H9 (cell line): ENCODE measurements at regions not wholly inside any gene's neighbourhood (a gene's known extent, or its start where the extent isn't known, plus 50 kb on each side); places are given as distances from the start of the nearest gene placed in this dataset.

ENCODE experiments used
- DNase-seq: peaks from one replicate; pipeline ENCODE4 v3.0.0-alpha.2; 2017
- H2AFZ ChIP-seq: one replicate; pipeline ENCODE4 v1.6.1; 2013; ENCODE audit warnings: mild to moderate bottlenecking, low read length, control low read depth, moderate library complexity
- H2AK5ac ChIP-seq: 2 replicates; pipeline ENCODE4 v1.6.1; 2013; ENCODE audit warnings: low read length, control low read depth, mixed read lengths; ENCODE audit not compliant: insufficient read length
- H2BK120ac ChIP-seq: one replicate; pipeline ENCODE4 v1.6.1; 2013; ENCODE audit warnings: low read depth, mild to moderate bottlenecking, low read length, control low read depth, inconsistent platforms; ENCODE audit not compliant: poor library complexity, severe bottlenecking
- H2BK12ac ChIP-seq: 2 replicates; pipeline ENCODE4 v1.6.1; 2013; ENCODE audit warnings: low read length, control low read depth, mixed read lengths, low read depth; ENCODE audit not compliant: insufficient read length
- H2BK15ac ChIP-seq: 2 replicates; pipeline ENCODE4 v1.6.1; 2013; ENCODE audit warnings: low read depth, low read length, control low read depth
- H2BK20ac ChIP-seq: one replicate; pipeline ENCODE4 v1.6.1; 2013; ENCODE audit warnings: low read depth, mild to moderate bottlenecking, low read length, control low read depth, inconsistent platforms; ENCODE audit not compliant: poor library complexity, severe bottlenecking
- H2BK5ac ChIP-seq: 2 replicates; pipeline ENCODE4 v1.6.1; 2013; ENCODE audit warnings: low read length, control low read depth, mixed read lengths; ENCODE audit not compliant: insufficient read length
- H3K14ac ChIP-seq: 2 replicates; pipeline ENCODE4 v1.6.1; 2013; ENCODE audit warnings: low read length, control low read depth; ENCODE audit not compliant: insufficient read depth
- H3K18ac ChIP-seq: 2 replicates; pipeline ENCODE4 v1.6.1; 2013; ENCODE audit warnings: low read depth, mild to moderate bottlenecking, mixed read lengths, low read length, control low read depth; ENCODE audit not compliant: insufficient read length
- H3K23ac ChIP-seq: 2 replicates; pipeline ENCODE4 v1.6.1; 2013; ENCODE audit warnings: low read length, control low read depth, mixed read lengths, low read depth; ENCODE audit not compliant: insufficient read length
- H3K23me2 ChIP-seq: 2 replicates; pipeline ENCODE4 v1.6.1; 2013; ENCODE audit warnings: low read depth, mild to moderate bottlenecking, mixed read lengths, low read length, control low read depth; ENCODE audit not compliant: insufficient read length, poor library complexity, severe bottlenecking
- H3K27ac ChIP-seq: 2 replicates; pipeline ENCODE4 v1.5.1; 2013; ENCODE audit warnings: low read length, control low read depth, mixed read lengths, low read depth; ENCODE audit not compliant: insufficient read length
- H3K27me3 ChIP-seq: 2 replicates; pipeline ENCODE4 v1.6.1; 2013; ENCODE audit warnings: low read length, control low read depth, inconsistent platforms; ENCODE audit not compliant: insufficient read depth
- H3K4ac ChIP-seq: 2 replicates; pipeline ENCODE4 v1.6.1; 2013; ENCODE audit warnings: low read depth, mild to moderate bottlenecking, control low read depth, inconsistent platforms, low read length, moderate library complexity
- H3K4me1 ChIP-seq: 2 replicates; pipeline ENCODE4 v1.6.1; 2013; ENCODE audit warnings: low read length, control low read depth, inconsistent platforms; ENCODE audit not compliant: insufficient read depth
- H3K4me2 ChIP-seq: 2 replicates; pipeline ENCODE4 v1.6.1; 2013; ENCODE audit warnings: low read length, control low read depth, mixed read lengths; ENCODE audit not compliant: insufficient read length, insufficient read depth
- H3K56ac ChIP-seq: 2 replicates; pipeline ENCODE4 v1.6.1; 2013; ENCODE audit warnings: low read depth, mild to moderate bottlenecking, mixed read lengths, low read length, control low read depth; ENCODE audit not compliant: insufficient read length
- H3K79me1 ChIP-seq: 2 replicates; pipeline ENCODE4 v1.6.1; 2013; ENCODE audit warnings: low read depth, mild to moderate bottlenecking, moderate library complexity, low read length, control low read depth, inconsistent platforms; ENCODE audit not compliant: insufficient read depth, poor library complexity, severe bottlenecking
- H3K79me2 ChIP-seq: 2 replicates; pipeline ENCODE4 v1.6.1; 2013; ENCODE audit warnings: low read length, control low read depth, inconsistent platforms; ENCODE audit not compliant: insufficient read depth
- H3K9ac ChIP-seq: 2 replicates; pipeline ENCODE4 v1.6.1; 2013; ENCODE audit warnings: low read length, control low read depth, mixed read lengths; ENCODE audit not compliant: insufficient read length; ENCODE audit errors: extremely low read depth
- H3K9me3 ChIP-seq: one replicate; pipeline ENCODE4 v1.6.1; 2013; ENCODE audit warnings: low read depth, low read length, inconsistent platforms; ENCODE audit not compliant: control insufficient read depth
- H3T11ph ChIP-seq: one replicate; pipeline ENCODE4 v1.6.1; 2013; ENCODE audit warnings: mild to moderate bottlenecking, low read length, control low read depth, inconsistent platforms
- H4K20me1 ChIP-seq: one replicate; pipeline ENCODE4 v1.6.1; 2013; ENCODE audit not compliant: control insufficient read depth, insufficient read length, insufficient read depth
- H4K5ac ChIP-seq: 2 replicates; pipeline ENCODE4 v1.6.1; 2013; ENCODE audit warnings: low read depth, mild to moderate bottlenecking, mixed read lengths, low read length, control low read depth; ENCODE audit not compliant: insufficient read length
- H4K8ac ChIP-seq: replicated peaks from 2 replicates; pipeline ENCODE4 v1.6.1; 2013; ENCODE audit warnings: low read length, control low read depth, mixed read lengths, low read depth; ENCODE audit not compliant: insufficient read length
- H4K91ac ChIP-seq: 2 replicates; pipeline ENCODE4 v1.6.1; 2013; ENCODE audit warnings: low read depth, mild to moderate bottlenecking, moderate library complexity, mixed read lengths, low read length, control low read depth; ENCODE audit not compliant: insufficient read length
- H3K27ac Mint-ChIP-seq, 3 experiments: 2 replicates in 2 of 3; 3 replicates in 1 of 3; pipeline ENCODE4 v1.8.0; 2020 to 2021; ENCODE audit warnings: mixed read lengths in 3 of 3, mild to moderate bottlenecking in 1 of 3, moderate library complexity in 1 of 3
- H3K27me3 Mint-ChIP-seq: 2 replicates; pipeline ENCODE4 v1.8.0; 2021; ENCODE audit warnings: low read depth, mild to moderate bottlenecking, moderate library complexity, mixed read lengths
- H3K36me3 Mint-ChIP-seq, 3 experiments: 2 replicates in 2 of 3; 3 replicates in 1 of 3; pipeline ENCODE4 v1.8.0; 2020 to 2021; ENCODE audit warnings: low read depth in 3 of 3, mixed read lengths in 3 of 3; ENCODE audit not compliant: insufficient read depth in 1 of 3
- H3K4me1 Mint-ChIP-seq, 2 experiments: 2 replicates each; pipeline ENCODE4 v1.8.0; 2020; ENCODE audit warnings: mixed read lengths in 2 of 2
- H3K4me3 Mint-ChIP-seq, 2 experiments: 2 replicates in 1 of 2; 3 replicates in 1 of 2; pipeline ENCODE4 v1.8.0; 2020 to 2021; ENCODE audit warnings: mild to moderate bottlenecking in 2 of 2, mixed read lengths in 2 of 2, moderate library complexity in 1 of 2
- H3K9me3 Mint-ChIP-seq, 2 experiments: 2 replicates in 1 of 2; 3 replicates in 1 of 2; pipeline ENCODE4 v1.8.0; 2020; ENCODE audit warnings: mild to moderate bottlenecking in 2 of 2, mixed read lengths in 2 of 2, moderate library complexity in 1 of 2
- WGBS: extraction: QIAGEN DNeasy Blood & Tissue Kit; methylation state at CpG from one replicate; pipeline ENCODE4 v1.1.7; 2013; ENCODE audit warnings: missing lambda C conversion rate, low lambda C conversion rate, mixed read lengths; ENCODE audit not compliant: insufficient read length; ENCODE audit errors: extremely low coverage; 5-methylcytosine and 5-hydroxymethylcytosine counted together
- TF ChIP-seq, protein P1 (sequence below): fragments of 200-600 bp; sonication (generic); conservative IDR thresholded peaks from 3 replicates; pipeline ENCODE4 v1.8.0; 2021; ENCODE audit warnings: antibody characterized with exemption, mild to moderate bottlenecking

DNA sequence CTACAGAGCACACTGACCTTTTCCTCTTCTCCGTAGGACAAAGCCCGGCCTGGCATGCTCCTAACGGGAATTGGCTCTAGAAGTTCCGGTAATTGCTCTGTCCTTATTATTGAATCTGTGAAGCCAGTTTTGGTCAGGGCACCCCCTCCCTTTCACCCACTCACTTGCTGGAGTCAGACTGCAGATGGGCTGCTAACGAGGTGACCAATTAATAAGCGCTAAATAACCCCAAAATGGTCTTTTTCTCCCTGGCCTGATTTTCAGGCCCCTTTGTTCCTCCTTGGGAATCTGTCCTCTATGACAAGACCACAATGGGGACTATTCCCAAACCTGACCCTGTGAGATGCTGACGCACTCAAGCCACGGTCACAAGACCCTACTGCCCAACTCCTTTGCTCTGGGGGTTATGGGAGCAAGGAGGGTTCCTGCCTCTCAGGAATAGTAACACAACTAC, 610.0 kb upstream of the CADM1 start:
- H3K27ac ChIP-seq: no peak overlapping the region
- no peak overlapping the region for H2BK120ac ChIP-seq
- H2BK15ac ChIP-seq: no peak overlapping the region
- no peaks in the 10 kb centered on the region for H3K23me2 ChIP-seq
- Mint-ChIP-seq H3K27me3 (peaks cover 75% of the 10 kb centered on the region), H3K36me3 (peaks cover 0 to 8% (median 6%) of the 10 kb centered on the region in 3 experiments; a peak in 4 of 7 replicates), H3K4me3 (no peak overlapping the region), H3K4me1 (peaks cover 7 to 10% of the 10 kb centered on the region in 2 experiments), H3K27ac (no peak overlapping the region; a peak in 1 of 7 replicates), H3K9me3 (peaks cover 3% of the 10 kb centered on the region in 2 experiments; a peak in 3 of 5 replicates)
- no peak overlapping the region for H2BK20ac ChIP-seq
- no peaks in the 10 kb centered on the region for H3K79me1 ChIP-seq
- no peak overlapping the region for H3K56ac ChIP-seq
- no peak overlapping the region for H2AK5ac ChIP-seq
- TF ChIP-seq, protein P1, sequence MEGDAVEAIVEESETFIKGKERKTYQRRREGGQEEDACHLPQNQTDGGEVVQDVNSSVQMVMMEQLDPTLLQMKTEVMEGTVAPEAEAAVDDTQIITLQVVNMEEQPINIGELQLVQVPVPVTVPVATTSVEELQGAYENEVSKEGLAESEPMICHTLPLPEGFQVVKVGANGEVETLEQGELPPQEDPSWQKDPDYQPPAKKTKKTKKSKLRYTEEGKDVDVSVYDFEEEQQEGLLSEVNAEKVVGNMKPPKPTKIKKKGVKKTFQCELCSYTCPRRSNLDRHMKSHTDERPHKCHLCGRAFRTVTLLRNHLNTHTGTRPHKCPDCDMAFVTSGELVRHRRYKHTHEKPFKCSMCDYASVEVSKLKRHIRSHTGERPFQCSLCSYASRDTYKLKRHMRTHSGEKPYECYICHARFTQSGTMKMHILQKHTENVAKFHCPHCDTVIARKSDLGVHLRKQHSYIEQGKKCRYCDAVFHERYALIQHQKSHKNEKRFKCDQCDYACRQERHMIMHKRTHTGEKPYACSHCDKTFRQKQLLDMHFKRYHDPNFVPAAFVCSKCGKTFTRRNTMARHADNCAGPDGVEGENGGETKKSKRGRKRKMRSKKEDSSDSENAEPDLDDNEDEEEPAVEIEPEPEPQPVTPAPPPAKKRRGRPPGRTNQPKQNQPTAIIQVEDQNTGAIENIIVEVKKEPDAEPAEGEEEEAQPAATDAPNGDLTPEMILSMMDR: no peak
- no peaks in the 10 kb centered on the region for H3K79me2 ChIP-seq
- no peak overlapping the region for H3K9ac ChIP-seq
- no peak overlapping the region for H3K4ac ChIP-seq
- H3K18ac ChIP-seq: no peak overlapping the region
- no peaks in the 10 kb centered on the region for H4K20me1 ChIP-seq
- H3K23ac ChIP-seq: no peak overlapping the region
- H3K4me1 ChIP-seq: no peaks in the 10 kb centered on the region
- H3K9me3 ChIP-seq: no peaks in the 10 kb centered on the region
- no CpG with 5 or more reads among the region's 8 CpGs for WGBS
- no peak overlapping the region for H2AFZ ChIP-seq
- no peak overlapping the region for H2BK5ac ChIP-seq
- H3T11ph ChIP-seq: no peak overlapping the region
- H4K91ac ChIP-seq: no peak overlapping the region
- H3K14ac ChIP-seq: no peak overlapping the region
- no peak overlapping the region for H3K4me2 ChIP-seq
- peaks cover 25% of the 10 kb centered on the region; the same call in 1 of the 2 replicates for H3K27me3 ChIP-seq
- DNase-seq: no peak
- H2BK12ac ChIP-seq: no peak overlapping the region
- H4K5ac ChIP-seq: no peak overlapping the region
- H4K8ac ChIP-seq: no peak overlapping the region
